Brain pericyte (primary cell): ENCODE measurements at regions not wholly inside any gene's neighbourhood (a gene's known extent, or its start where the extent isn't known, plus 50 kb on each side); places are given as distances from the start of the nearest gene placed in this dataset.
"Not testable (repeated sequence)": the region's sequence is repeated elsewhere in the genome, so short reads cannot be mapped to it uniquely, and the experiment has no call there.

Experiments used
- DNase-seq: peaks from one replicate; pipeline ENCODE4 v3.0.0-alpha.2; 2012; ENCODE audit warnings: low read depth, low spot score

GRCh38 chr9:106492126-106492525, 370.8 kb upstream of the ZNF462 start:
- not testable (repeated sequence) for DNase-seq

- no peak for DNase-seq
These were observed 362.8 kb upstream of the ZNF462 start for GRCh38 chr9:106500171-106500570.

- DNase-seq, result not testable (repeated sequence)
These were observed 361.8 kb upstream of the ZNF462 start for GRCh38 chr9:106501210-106501609.

- no peak for DNase-seq
These were observed 360.0 kb upstream of the ZNF462 start for GRCh38 chr9:106502930-106503329.

- no peak for DNase-seq
These were observed 359.2 kb upstream of the ZNF462 start for GRCh38 chr9:106503759-106504158.

GRCh38 chr9:106526716-106527204, 336.2 kb upstream of the ZNF462 start:
- DNase-seq, result no peak

- no peak for DNase-seq
These were observed 334.8 kb upstream of the ZNF462 start for GRCh38 chr9:106528158-106528557.

- no peak for DNase-seq
These were observed 333.4 kb upstream of the ZNF462 start for GRCh38 chr9:106529616-106530015.

- DNase-seq, result no peak
These were observed 331.5 kb upstream of the ZNF462 start for GRCh38 chr9:106531491-106531890.

- DNase-seq, result no peak
These were observed 330.5 kb upstream of the ZNF462 start for GRCh38 chr9:106532306-106533015.

GRCh38 chr9:106534800-106535199, 328.2 kb upstream of the ZNF462 start:
- DNase-seq, result no peak

- no peak for DNase-seq
These were observed 327.5 kb upstream of the ZNF462 start for GRCh38 chr9:106535439-106535838.

- no peak for DNase-seq
These were observed 304.8 kb upstream of the ZNF462 start for GRCh38 chr9:106557996-106558667.

- DNase-seq, result no peak
These were observed 302.4 kb upstream of the ZNF462 start for GRCh38 chr9:106560540-106560939.

- DNase-seq, result no peak
These were observed 287.1 kb upstream of the ZNF462 start for GRCh38 chr9:106575823-106576222.

- DNase-seq, result no peak
These were observed 286.7 kb upstream of the ZNF462 start for GRCh38 chr9:106576232-106576760.

GRCh38 chr9:106577121-106577520, 285.8 kb upstream of the ZNF462 start:
- DNase-seq, result no peak

- DNase-seq, result no peak
These were observed 282.4 kb upstream of the ZNF462 start for GRCh38 chr9:106580546-106580945.

- no peak for DNase-seq
These were observed 281.0 kb upstream of the ZNF462 start for GRCh38 chr9:106581973-106582372.

- no peak for DNase-seq
These were observed 279.2 kb upstream of the ZNF462 start for GRCh38 chr9:106583751-106584150.

GRCh38 chr9:106587042-106587441, 275.9 kb upstream of the ZNF462 start:
- DNase-seq, result no peak

GRCh38 chr9:106588626-106589025, 274.3 kb upstream of the ZNF462 start:
- DNase-seq, result no peak
